ENCODE measurements at regions not wholly inside any gene's neighbourhood (a gene's known extent, or its start where the extent isn't known, plus 50 kb on each side); places are given as distances from the start of the nearest gene placed in this dataset.

GRCh38 chr9:91122755-91123154, 239.0 kb downstream of the AUH start:
- no peak overlapping the region for H3K27ac ChIP-seq (replicated peaks)
- no peak overlapping the region for H3K4me3 ChIP-seq (replicated peaks; ENCODE audit: insufficient read depth, low read length)
- TF ChIP-seq GABPA (IDR thresholded peaks at IDR 0.05; ENCODE audit: low read depth) (no peak), CTCF (IDR thresholded peaks at IDR 0.05; ENCODE audit: insufficient read depth, low read length) (no peak), REST (IDR thresholded peaks at IDR 0.05; ENCODE audit: insufficient replicate concordance, low read depth) (no peak), POLR2AphosphoS5 (IDR thresholded peaks at IDR 0.05; ENCODE audit: low read depth) (no peak), SPI1 (IDR thresholded peaks at IDR 0.05; ENCODE audit: borderline replicate concordance, low read depth) (no peak)
- DNase-seq (ENCODE audit: low read depth in 1 of 2, low spot score in 1 of 2) = no peak
- no peaks in the 10 kb centered on the region for H3K27me3 ChIP-seq (ENCODE audit: insufficient read depth, poor library complexity, severe bottlenecking)

GRCh38 chr9:91126761-91127445, 234.8 kb downstream of the AUH start:
- H3K4me3 ChIP-seq (replicated peaks; ENCODE audit: insufficient read depth, low read length) = no peak overlapping the region
- H3K27me3 ChIP-seq (ENCODE audit: insufficient read depth, poor library complexity, severe bottlenecking) = no peaks in the 10 kb centered on the region
- no peak for DNase-seq (ENCODE audit: low read depth in 1 of 2, low spot score in 1 of 2)
- H3K27ac ChIP-seq (replicated peaks) = no peak overlapping the region
- TF ChIP-seq REST (IDR thresholded peaks at IDR 0.05; ENCODE audit: insufficient replicate concordance, low read depth) (no peak), SPI1 (IDR thresholded peaks at IDR 0.05; ENCODE audit: borderline replicate concordance, low read depth) (no peak), GABPA (IDR thresholded peaks at IDR 0.05; ENCODE audit: low read depth) (no peak), POLR2AphosphoS5 (IDR thresholded peaks at IDR 0.05; ENCODE audit: low read depth) (no peak), CTCF (IDR thresholded peaks at IDR 0.05; ENCODE audit: insufficient read depth, low read length) (no peak)

GRCh38 chr9:91127653-91128052, 234.1 kb downstream of the AUH start:
- H3K27me3 ChIP-seq (ENCODE audit: insufficient read depth, poor library complexity, severe bottlenecking) = no peaks in the 10 kb centered on the region
- no peak overlapping the region for H3K4me3 ChIP-seq (replicated peaks; ENCODE audit: insufficient read depth, low read length)
- TF ChIP-seq REST (IDR thresholded peaks at IDR 0.05; ENCODE audit: insufficient replicate concordance, low read depth) (no peak), SPI1 (IDR thresholded peaks at IDR 0.05; ENCODE audit: borderline replicate concordance, low read depth) (no peak), POLR2AphosphoS5 (IDR thresholded peaks at IDR 0.05; ENCODE audit: low read depth) (no peak), CTCF (IDR thresholded peaks at IDR 0.05; ENCODE audit: insufficient read depth, low read length) (no peak), GABPA (IDR thresholded peaks at IDR 0.05; ENCODE audit: low read depth) (no peak)
- H3K27ac ChIP-seq (replicated peaks) = no peak overlapping the region
- no peak for DNase-seq (ENCODE audit: low read depth in 1 of 2, low spot score in 1 of 2)

All from HL-60 (cell line).